ENCODE measurements at regions not wholly inside any gene's neighbourhood (a gene's known extent, or its start where the extent isn't known, plus 50 kb on each side); places are given as distances from the start of the nearest gene placed in this dataset.

GRCh38 chr6:25222006-25222678 lies 57.0 kb upstream of the CARMIL1 start:
- DNase-seq (ENCODE audit: low read depth, low spot score), result no peak

GRCh38 chr6:25223490-25223991 lies 55.6 kb upstream of the CARMIL1 start:
- DNase-seq (ENCODE audit: low read depth, low spot score), result peak; percentile 43

GRCh38 chr6:25224242-25224641 lies 54.9 kb upstream of the CARMIL1 start:
- DNase-seq (ENCODE audit: low read depth, low spot score), result no peak

DNA sequence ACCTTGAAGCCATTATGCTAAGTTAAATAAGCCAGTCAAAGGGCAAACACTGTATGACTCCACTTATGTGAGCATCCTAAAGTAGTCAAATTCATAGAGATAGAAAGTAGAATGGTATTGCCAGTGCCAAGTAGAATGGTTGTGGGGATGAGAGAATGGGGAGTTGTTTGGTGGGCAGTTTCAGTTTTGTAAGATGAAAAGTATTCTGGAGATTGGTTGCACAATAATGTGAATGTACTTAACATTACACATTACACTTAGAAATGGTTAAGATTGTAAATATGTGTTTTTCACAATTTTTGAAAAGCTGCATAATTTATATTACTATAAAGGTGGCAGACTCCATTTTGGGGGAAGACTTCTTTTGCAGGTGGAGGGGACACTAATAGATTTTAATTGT lies 51.3 kb upstream of the CARMIL1 start:
- no peak for DNase-seq (ENCODE audit: low read depth, low spot score)
